GM19455 (cell line): ENCODE measurements at regions not wholly inside any gene's neighbourhood (a gene's known extent, or its start where the extent isn't known, plus 50 kb on each side); places are given as distances from the start of the nearest gene placed in this dataset.
"Not testable (repeated sequence)": the region's sequence is repeated elsewhere in the genome, so short reads cannot be mapped to it uniquely, and the experiment has no call there.

Experiments
- ATAC-seq: cut with Tn5 transposase; IDR thresholded peaks from one replicate; pipeline ENCODE4 v1.9.1; 2021; ENCODE audit not compliant: unreplicated experiment

GRCh38 chr4:84379917-84380641 lies 119.0 kb downstream of the NKX6-1 start:
- ATAC-seq: no peak

- no peak for ATAC-seq
Observed at GRCh38 chr4:84378983-84379382, 120.1 kb downstream of the NKX6-1 start.

GRCh38 chr4:84378356-84378755 lies 120.7 kb downstream of the NKX6-1 start:
- no peak for ATAC-seq

GRCh38 chr4:84366907-84367306 lies 132.2 kb downstream of the NKX6-1 start:
- ATAC-seq: no peak

- no peak for ATAC-seq
Observed at GRCh38 chr4:84366161-84366560, 132.9 kb downstream of the NKX6-1 start.

GRCh38 chr4:84362896-84363655 lies 136.0 kb downstream of the NKX6-1 start:
- ATAC-seq: no peak

GRCh38 chr4:84342161-84342560 lies 156.9 kb downstream of the NKX6-1 start:
- no peak for ATAC-seq

- no peak for ATAC-seq
Observed at GRCh38 chr4:84341559-84341958, 157.5 kb downstream of the NKX6-1 start.

GRCh38 chr4:84338367-84338766 lies 160.7 kb downstream of the NKX6-1 start:
- no peak for ATAC-seq

- ATAC-seq: no peak
Observed at GRCh38 chr4:84336964-84337705, 162.0 kb downstream of the NKX6-1 start.

GRCh38 chr4:84327526-84327925 lies 171.6 kb downstream of the NKX6-1 start:
- ATAC-seq: no peak

- no peak for ATAC-seq
Observed at GRCh38 chr4:84325625-84326024, 173.5 kb downstream of the NKX6-1 start.

- no peak for ATAC-seq
Observed at GRCh38 chr4:84324303-84325245, 174.5 kb downstream of the NKX6-1 start.

- no peak for ATAC-seq
Observed at GRCh38 chr4:84319124-84319523, 180.0 kb downstream of the NKX6-1 start.

GRCh38 chr4:84317513-84317912 lies 181.6 kb downstream of the NKX6-1 start:
- ATAC-seq: no peak

- ATAC-seq: no peak
Observed at GRCh38 chr4:84312426-84313012, 186.6 kb downstream of the NKX6-1 start.

- no peak for ATAC-seq
Observed at GRCh38 chr4:84309191-84309590, 189.9 kb downstream of the NKX6-1 start.

GRCh38 chr4:84298719-84299254 lies 200.3 kb downstream of the NKX6-1 start:
- ATAC-seq: not testable (repeated sequence)

- no peak for ATAC-seq
Observed at GRCh38 chr4:84298023-84298718, 200.9 kb downstream of the NKX6-1 start.
